Nephron (organoid): ENCODE measurements at regions not wholly inside any gene's neighbourhood (a gene's known extent, or its start where the extent isn't known, plus 50 kb on each side); places are given as distances from the start of the nearest gene placed in this dataset.
"Not testable (repeated sequence)": the region's sequence is repeated elsewhere in the genome, so short reads cannot be mapped to it uniquely, and the experiment has no call there.

Source experiments
- H3K27ac Mint-ChIP-seq, 3 experiments: 2 replicates each; pipeline ENCODE4 v1.8.0; 2020; ENCODE audit warnings: mixed read lengths in 3 of 3, mild to moderate bottlenecking in 2 of 3, moderate library complexity in 1 of 3
- H3K27me3 Mint-ChIP-seq: 2 replicates; pipeline ENCODE4 v1.8.0; 2021; ENCODE audit warnings: low read depth, mild to moderate bottlenecking, moderate library complexity, mixed read lengths
- H3K36me3 Mint-ChIP-seq: 2 replicates; pipeline ENCODE4 v1.8.0; 2020; ENCODE audit warnings: low read depth, mixed read lengths
- H3K4me1 Mint-ChIP-seq: 2 replicates; pipeline ENCODE4 v1.8.0; 2020; ENCODE audit warnings: mixed read lengths
- H3K4me3 Mint-ChIP-seq, 3 experiments: 2 replicates each; pipeline ENCODE4 v1.8.0; 2020; ENCODE audit warnings: mild to moderate bottlenecking in 3 of 3, mixed read lengths in 3 of 3, moderate library complexity in 2 of 3
- H3K9me3 Mint-ChIP-seq: 2 replicates; pipeline ENCODE4 v1.8.0; 2020; ENCODE audit warnings: mixed read lengths
- TF ChIP-seq, protein P1 (sequence below), 3 experiments: fragments of 200-600 bp; sonication (generic); IDR thresholded peaks; one replicate each; pipeline ENCODE4 v1.5.0; 2021; ENCODE audit warnings: antibody characterized with exemption in 3 of 3; ENCODE audit not compliant: unreplicated experiment in 3 of 3

DNA sequence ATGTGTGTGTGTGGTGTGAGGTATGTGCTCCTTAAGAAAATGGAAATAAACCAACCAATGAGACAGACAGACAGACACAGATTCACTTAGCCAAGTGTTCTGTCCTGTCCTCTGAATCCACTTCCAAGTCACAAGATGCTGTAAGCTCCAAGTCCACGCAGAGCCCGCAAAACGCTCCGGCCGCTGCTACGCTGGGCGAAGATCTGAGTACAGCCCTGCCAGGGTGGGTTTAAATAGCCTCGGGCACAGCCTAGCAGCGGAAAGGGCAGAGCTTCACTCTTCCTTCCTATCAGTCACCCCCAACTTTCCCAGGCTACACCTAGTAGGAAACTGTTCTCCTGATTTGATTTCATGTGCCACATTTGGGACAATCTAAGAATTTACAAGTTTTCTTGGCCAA, 121.2 kb upstream of the ANKRD30BL start:
- peaks cover 1% of the 10 kb centered on the region for H3K36me3 Mint-ChIP-seq
- no peaks in the 10 kb centered on the region for H3K27me3 Mint-ChIP-seq
- H3K4me1 Mint-ChIP-seq: no peaks in the 10 kb centered on the region
- peaks cover 14% of the 10 kb centered on the region for H3K9me3 Mint-ChIP-seq
- TF ChIP-seq, protein P1, sequence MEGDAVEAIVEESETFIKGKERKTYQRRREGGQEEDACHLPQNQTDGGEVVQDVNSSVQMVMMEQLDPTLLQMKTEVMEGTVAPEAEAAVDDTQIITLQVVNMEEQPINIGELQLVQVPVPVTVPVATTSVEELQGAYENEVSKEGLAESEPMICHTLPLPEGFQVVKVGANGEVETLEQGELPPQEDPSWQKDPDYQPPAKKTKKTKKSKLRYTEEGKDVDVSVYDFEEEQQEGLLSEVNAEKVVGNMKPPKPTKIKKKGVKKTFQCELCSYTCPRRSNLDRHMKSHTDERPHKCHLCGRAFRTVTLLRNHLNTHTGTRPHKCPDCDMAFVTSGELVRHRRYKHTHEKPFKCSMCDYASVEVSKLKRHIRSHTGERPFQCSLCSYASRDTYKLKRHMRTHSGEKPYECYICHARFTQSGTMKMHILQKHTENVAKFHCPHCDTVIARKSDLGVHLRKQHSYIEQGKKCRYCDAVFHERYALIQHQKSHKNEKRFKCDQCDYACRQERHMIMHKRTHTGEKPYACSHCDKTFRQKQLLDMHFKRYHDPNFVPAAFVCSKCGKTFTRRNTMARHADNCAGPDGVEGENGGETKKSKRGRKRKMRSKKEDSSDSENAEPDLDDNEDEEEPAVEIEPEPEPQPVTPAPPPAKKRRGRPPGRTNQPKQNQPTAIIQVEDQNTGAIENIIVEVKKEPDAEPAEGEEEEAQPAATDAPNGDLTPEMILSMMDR (IDR thresholded peaks at IDR 0.05; ENCODE audit: unreplicated experiment in 3 of 3): no peak
- no peak overlapping the region for H3K4me3 Mint-ChIP-seq
- no peak overlapping the region for H3K27ac Mint-ChIP-seq

DNA sequence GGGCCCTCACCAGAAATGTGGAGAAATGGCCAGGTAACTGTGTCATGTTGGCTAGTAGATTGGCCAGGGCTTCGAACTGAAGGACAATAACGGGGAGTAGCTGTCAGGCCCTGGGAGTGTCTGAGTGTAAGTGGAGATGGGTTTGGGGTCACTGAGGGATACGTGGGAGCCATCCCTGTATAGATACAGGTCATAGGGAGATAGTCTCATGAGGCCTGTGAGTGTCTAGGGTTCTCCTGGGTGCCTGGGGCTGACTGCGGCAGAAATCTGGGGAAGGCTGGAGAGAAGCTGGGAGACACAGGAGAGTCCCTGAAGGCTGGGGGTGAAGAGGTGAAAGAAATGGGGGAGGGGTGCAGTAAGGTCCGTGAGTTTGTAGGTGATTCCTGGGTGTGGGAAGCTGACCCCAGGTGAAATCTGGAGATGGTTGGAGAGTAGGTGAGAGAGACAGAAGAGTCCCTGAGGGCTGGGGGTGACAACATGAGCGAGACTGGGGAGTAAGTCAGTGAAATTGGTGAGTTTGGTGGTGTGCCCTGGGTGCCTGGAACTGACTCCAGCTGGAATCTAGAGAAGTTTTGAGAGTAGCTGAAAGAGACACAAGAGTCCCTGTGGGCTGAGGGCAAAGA, 124.6 kb upstream of the ANKRD30BL start:
- not testable (repeated sequence) for H3K27me3 Mint-ChIP-seq, H3K4me3 Mint-ChIP-seq, H3K9me3 Mint-ChIP-seq, H3K36me3 Mint-ChIP-seq, H3K27ac Mint-ChIP-seq, H3K4me1 Mint-ChIP-seq

DNA sequence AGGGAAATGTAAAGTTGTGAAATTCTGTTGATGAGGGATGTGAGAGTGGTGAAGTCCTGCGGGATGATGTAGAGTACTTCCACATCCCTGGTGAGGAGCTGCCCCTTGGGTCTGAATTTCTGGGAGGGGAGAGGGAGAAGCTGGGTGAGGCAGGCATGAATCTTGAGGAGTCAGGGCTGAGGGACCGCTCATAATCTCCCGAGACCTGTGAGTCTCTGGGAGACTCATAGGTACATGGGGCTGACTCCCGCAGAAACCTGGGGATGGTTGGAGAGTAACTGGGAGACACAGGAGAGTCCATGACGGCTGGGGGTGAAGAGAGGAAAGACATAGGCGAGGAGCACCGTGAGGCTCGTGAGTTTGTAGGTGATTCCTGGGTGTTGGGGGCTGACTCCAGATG, 126.2 kb upstream of the ANKRD30BL start:
- not testable (repeated sequence) for H3K4me3 Mint-ChIP-seq, H3K27me3 Mint-ChIP-seq, H3K27ac Mint-ChIP-seq, H3K36me3 Mint-ChIP-seq, H3K4me1 Mint-ChIP-seq, H3K9me3 Mint-ChIP-seq

DNA sequence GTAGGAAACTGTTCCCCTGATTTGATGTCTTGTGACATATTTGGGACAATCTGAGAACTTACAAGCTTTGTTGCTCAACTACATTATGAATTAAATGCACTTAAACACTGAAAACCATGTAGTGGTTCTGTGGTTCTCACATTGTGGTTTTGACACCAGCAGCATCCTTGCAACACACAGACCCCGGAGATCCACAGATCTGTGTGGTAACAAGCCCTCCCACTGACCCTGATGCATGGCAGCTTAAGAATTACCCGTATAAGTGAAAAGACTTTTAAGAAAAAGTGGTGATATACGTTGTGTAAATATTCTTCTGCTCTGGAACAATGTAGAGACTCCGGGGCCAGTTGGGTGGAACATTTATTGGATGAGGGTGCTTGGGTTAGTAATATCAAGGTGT, 127.4 kb upstream of the ANKRD30BL start:
- H3K9me3 Mint-ChIP-seq, H3K4me3 Mint-ChIP-seq, H3K4me1 Mint-ChIP-seq, H3K36me3 Mint-ChIP-seq, H3K27ac Mint-ChIP-seq, H3K27me3 Mint-ChIP-seq: not testable (repeated sequence)

DNA sequence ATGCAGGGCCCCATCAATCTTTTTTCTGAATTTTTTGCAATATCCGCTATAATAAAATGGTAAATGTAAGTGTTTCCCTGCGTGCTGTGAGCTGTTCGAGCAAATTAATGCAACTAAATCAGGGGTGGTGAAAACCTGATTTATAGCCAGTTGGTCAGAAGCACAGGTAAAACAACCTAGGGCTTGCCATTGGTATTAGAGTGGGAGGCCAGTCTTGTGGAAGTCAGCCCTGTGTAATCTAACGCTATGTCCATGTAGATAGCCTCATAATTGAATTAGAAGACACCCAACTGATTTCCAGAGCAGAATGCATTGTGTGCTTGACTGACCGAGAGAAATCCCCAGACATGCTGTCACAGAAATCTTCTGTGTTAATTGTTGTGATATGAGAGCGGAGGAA, 126.8 kb upstream of the GPR39 start:
- H3K36me3 Mint-ChIP-seq, H3K4me3 Mint-ChIP-seq, H3K27me3 Mint-ChIP-seq, H3K27ac Mint-ChIP-seq, H3K4me1 Mint-ChIP-seq, H3K9me3 Mint-ChIP-seq: not testable (repeated sequence)

DNA sequence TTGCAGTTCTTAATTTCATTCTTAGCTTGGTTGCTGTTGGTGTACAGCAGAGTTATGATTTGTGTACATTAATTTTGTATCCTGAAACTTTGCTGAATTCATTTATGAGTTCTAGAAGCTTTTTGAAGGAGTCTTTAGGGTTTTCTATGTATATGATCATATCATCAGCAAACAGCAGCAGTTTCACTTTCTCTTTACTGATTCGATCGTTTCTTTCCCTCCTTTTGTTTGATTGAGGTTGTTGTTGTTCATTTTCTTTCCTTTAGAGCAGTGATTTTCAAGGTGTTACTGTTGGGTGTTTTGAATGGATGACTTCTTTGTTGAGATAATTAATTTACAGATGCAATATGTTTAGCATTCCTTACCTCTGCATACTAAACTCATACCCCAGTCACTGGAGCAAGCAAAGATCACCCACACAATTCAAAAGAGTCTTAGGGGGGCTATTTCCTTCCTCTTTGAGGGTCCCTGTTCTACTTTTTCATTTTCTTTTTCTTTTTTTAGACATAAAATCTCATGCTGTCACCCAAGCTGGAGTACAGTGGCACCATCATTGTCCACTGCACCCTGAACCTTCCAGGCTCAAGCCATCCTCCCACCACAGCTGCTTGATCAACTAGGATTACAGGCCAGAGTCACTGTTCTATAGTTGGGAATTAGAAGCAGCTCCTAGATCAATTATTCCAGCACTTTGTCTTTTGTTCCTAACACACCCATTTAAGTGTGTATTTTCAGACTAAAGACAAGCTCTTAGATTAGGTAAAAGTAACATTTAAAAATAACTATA, 115.8 kb upstream of the GPR39 start:
- H3K36me3 Mint-ChIP-seq, H3K9me3 Mint-ChIP-seq, H3K27ac Mint-ChIP-seq, H3K4me3 Mint-ChIP-seq, H3K27me3 Mint-ChIP-seq, H3K4me1 Mint-ChIP-seq: not testable (repeated sequence)

DNA sequence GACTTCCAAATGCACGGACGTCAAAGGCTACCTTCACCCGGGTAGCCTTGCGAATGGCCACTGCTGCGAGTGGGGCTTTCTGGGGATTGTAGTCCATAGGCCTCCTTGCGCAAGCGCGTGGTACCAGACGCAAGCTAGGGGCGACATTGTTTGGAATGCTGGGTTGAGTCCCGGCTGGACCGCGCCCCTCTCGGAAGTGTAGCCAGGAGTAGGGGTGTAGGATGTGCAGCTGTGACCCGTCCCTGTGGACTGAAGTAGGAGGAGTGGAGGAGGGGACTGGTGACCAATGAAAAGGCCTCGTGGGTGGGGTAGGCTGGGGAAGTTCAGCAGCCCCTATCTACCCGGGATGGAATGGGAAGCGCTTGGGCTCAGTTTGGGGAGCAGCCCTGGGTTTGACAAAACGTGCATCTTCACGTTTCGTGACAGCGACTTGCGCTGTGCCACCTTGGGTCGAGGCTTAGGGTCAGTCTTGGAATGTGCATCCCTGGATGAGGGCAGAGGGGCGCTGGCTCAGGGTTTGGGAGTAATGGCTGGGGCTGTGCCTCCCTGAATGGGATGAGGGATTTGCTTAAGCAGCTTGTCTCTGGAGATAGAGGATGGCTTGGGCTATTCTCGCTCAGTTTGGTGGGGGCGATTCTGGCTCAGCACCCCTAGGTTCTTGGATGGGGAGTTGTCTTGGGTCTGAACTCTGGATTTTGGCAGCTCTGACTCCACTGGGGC, 111.8 kb upstream of the GPR39 start:
- peak overlapping the region; percentile 22 to 65 (median 59) for H3K27ac Mint-ChIP-seq
- peak overlapping the region; percentile 84 to 97 (median 92) for H3K4me3 Mint-ChIP-seq

DNA sequence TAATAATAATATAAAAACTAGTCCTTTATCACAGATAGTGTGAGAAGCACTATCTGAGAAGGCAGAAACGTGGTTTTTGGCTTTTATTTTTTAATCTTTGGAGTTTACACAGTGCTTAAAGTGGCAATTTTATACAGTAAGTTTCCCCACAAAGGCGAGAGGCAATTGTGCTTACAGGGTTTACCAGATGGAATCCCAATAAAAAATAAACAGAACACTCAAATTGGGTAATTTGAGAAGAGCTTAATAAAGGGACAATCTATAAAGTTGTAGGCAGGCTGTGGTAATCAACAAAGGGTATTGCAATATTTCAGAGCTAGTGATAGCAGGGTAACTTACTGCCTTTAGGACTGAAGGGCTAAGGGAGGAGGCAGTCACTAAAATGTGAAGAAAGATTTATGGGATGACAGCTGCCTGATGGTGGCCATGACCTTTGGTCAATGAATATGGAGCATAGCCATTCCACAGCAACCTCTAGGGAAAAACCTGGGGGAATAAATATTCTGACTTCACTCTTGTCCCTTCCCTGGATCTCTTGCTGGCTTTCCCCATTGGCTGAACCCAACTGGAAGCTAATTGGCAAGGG, 108.9 kb upstream of the GPR39 start:
- H3K4me1 Mint-ChIP-seq, H3K9me3 Mint-ChIP-seq, H3K4me3 Mint-ChIP-seq, H3K27ac Mint-ChIP-seq, H3K27me3 Mint-ChIP-seq, H3K36me3 Mint-ChIP-seq: not testable (repeated sequence)

More for the DNA sequence above, 111.8 kb upstream of the GPR39 start:
- H3K4me1 Mint-ChIP-seq, H3K27me3 Mint-ChIP-seq, H3K36me3 Mint-ChIP-seq, H3K9me3 Mint-ChIP-seq: not testable (repeated sequence)
- TF ChIP-seq, protein P1 (IDR thresholded peaks at IDR 0.05; ENCODE audit: unreplicated experiment in 3 of 3): peak in 2 of 3 experiments; percentile 16

DNA sequence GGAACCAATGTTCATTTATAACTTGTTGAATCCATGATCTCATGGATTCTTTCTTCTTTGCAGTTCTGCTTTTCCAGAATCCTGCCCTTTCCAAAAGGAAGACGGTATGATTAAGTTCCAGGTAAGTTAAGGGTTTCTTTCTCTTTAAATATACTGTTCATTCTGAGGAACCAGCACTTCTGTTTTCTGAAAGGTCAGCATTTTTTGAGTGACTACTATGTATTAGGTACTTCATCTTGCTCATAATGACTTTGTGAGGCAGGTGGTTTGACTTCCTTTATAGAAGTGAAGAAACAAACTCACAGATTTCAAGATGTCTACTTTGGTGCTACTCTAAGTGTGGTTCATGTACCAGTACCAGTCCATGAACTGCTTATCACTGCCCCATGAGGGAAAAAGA, 107.4 kb upstream of the GPR39 start:
- H3K27me3 Mint-ChIP-seq, H3K27ac Mint-ChIP-seq, H3K9me3 Mint-ChIP-seq, H3K4me3 Mint-ChIP-seq, H3K4me1 Mint-ChIP-seq, H3K36me3 Mint-ChIP-seq: not testable (repeated sequence)

DNA sequence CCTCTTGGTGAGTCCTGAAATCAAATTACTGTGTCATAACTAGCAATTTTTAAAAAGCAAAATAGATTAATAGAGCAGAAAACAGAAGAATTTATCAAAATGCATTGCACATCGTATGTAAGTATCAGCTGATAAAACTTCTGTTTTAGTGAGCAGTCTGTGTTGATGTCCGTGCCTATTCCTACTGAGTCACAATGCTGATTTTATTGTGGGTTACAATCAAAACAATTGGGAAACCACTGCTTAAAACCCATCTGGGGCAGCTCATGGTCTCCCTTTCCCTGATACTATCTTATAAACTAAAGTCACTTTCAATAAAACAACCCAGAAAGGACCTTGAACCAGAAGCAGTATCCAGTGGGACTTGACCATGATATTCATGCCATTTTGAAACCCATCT, 101.1 kb upstream of the GPR39 start:
- H3K9me3 Mint-ChIP-seq, H3K36me3 Mint-ChIP-seq: not testable (repeated sequence)

DNA sequence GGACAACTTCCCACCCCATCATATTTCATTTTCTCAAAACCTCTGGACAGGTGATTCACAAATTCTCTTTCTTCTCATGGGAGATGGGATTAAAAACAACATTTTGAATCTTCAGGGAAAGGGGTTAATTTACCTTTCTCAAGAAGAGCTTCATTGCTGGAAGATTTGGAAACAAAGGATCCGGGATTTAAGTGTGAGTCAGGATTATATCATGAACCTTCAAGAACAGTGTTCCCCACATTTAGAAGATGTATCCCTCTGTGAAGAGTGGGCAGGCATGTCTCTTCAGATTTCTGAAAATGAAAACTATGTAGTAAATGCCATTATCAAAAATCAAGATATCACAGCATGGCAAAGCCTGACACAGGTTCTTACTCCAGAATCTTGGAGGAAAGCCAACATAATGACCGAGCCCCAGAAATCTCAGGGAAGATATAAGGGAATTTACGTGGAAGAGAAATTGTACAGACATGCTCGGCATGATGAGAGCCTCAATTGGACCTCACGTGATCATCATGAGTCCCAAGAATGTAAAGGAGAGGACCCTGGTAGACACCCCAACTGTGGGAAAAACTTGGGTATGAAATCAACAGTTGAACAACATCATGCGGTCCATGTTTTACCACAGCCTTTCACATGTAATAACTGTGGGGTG, 99.5 kb upstream of the GPR39 start:
- H3K4me1 Mint-ChIP-seq, H3K27me3 Mint-ChIP-seq, H3K36me3 Mint-ChIP-seq, H3K9me3 Mint-ChIP-seq, H3K4me3 Mint-ChIP-seq, H3K27ac Mint-ChIP-seq: not testable (repeated sequence)

More for the DNA sequence above, 101.1 kb upstream of the GPR39 start:
- not testable (repeated sequence) for H3K27me3 Mint-ChIP-seq, H3K4me1 Mint-ChIP-seq, H3K4me3 Mint-ChIP-seq, H3K27ac Mint-ChIP-seq

DNA sequence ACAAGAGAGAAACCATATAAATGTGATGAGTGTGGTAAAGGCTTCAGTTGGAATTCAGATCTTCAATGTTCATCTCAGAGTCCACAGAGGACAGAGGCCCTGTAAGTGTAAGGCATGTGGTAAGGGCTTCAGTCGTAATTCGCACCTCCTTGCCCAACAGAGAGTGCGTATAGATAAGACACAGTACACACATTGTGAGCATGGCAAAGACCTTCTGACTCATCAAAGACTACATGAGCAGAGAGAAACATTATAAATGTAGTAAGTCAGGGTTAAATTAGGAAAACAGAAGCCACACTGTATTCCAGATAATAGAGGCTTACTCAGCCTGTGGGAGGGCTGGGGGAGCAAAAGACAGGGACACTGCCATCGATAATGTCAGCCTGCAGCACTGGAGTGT, 98.1 kb upstream of the GPR39 start:
- H3K36me3 Mint-ChIP-seq, H3K4me3 Mint-ChIP-seq, H3K9me3 Mint-ChIP-seq, H3K27ac Mint-ChIP-seq, H3K27me3 Mint-ChIP-seq, H3K4me1 Mint-ChIP-seq: not testable (repeated sequence)
